AG08396 (cell line): ENCODE measurements at regions not wholly inside any gene's neighbourhood (a gene's known extent, or its start where the extent isn't known, plus 50 kb on each side); places are given as distances from the start of the nearest gene placed in this dataset.
"Not testable (repeated sequence)": the region's sequence is repeated elsewhere in the genome, so short reads cannot be mapped to it uniquely, and the experiment has no call there.

Experiments
- DNase-seq: peaks from one replicate; pipeline ENCODE4 v3.0.0; 2012; ENCODE audit warnings: low spot score, mixed read lengths

DNA sequence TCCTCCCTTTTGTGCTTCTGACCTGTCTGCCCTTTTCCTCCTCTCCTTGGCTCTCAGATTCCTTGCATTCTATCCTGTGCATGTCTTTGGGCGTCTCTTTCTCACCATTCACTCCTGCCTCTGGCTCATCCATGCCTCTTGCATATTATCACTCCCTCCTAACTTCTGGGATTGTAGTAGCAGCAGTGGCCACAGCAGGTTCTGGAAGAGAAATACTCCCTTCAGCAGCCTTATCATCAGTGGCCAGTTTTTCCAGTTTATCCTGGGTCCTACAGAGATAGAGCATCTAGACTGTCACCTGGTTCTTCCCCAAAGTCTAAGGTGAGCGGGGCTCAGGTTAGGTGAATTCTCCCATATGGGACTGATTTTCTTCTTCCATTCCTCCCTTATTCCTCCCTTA, 354.0 kb upstream of the CCL2 start:
- DNase-seq: no peak

DNA sequence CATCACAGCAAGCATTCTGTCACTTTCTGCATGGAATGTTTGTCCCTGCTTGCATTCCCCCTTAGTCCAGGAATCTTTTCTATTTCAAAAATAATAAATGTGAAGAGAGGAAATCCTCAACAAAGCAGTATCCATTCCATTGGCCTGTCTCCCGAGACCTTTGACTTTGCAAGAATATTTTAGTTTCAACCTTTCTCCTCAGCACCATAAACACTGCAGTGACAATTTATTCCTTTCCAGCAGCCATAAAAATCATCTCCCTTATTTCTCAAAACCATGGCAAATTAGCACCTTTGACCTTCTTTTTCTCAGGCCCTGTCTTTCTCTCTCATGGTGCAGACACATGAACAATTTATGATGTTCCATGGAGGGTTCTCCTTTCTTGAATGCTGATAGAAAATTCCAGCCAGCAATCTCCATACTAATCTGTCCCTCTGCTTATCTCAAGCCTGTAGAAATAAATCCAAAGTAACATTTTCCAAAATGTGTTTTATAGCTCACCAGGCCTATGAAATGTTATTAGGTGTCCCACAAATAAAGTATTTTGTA, 352.1 kb upstream of the CCL2 start:
- no peak for DNase-seq

GRCh38 chr17:33904476-33904875, 350.6 kb upstream of the CCL2 start:
- DNase-seq: no peak

DNA sequence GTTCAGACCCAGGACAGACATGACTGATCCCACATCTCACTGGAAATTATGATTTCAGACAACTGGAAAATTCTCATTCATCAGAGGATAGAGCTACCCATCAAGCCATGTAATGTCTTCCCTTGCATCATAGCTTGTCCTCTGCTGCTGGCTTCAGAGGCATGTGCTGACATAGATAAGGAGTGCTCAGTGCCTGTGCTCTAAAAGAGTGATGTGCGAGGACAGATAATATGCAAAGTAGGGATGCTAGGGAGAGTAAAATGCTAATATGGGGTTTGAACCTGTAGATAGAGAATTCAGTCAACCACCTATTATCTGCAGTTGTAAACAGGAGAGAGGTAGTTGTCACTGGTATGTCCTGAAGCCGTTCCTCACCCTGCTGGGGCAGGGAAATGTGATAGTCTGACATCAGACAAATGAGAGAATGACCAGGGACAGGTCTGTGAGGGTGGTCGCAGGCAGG, 349.7 kb upstream of the CCL2 start:
- no peak for DNase-seq

DNA sequence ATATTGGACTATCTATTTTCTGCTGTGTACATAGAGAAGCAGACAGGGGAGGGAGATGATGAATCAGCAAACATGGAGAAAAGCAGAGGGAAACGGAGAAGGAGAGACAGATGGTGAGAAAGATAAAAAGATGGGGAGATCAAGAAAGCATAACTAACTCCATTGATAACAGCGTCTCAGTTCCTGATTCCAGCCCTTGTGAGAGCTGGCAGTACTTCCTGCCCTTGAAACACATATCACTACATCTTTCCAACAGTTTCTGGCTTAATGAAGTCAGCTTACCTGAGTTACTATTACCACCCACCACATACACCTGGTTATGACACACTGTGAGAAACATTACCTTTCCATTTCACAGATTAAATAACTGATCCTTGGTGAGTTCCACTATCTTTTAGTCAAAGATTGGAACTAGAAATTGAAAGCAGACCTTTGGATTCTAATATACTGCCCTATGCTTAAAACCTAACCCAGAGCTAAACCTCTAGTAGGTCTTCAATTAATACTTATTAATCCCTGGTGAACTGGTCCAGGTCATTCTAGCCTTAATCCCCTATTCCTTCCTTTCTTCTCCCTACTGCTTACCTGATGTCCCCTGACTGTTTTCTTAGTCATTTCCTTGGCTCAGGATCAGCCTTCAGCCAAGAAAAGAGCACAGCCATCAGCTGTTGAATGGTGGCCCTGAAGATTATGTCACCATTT, 346.6 kb upstream of the CCL2 start:
- DNase-seq: no peak

DNA sequence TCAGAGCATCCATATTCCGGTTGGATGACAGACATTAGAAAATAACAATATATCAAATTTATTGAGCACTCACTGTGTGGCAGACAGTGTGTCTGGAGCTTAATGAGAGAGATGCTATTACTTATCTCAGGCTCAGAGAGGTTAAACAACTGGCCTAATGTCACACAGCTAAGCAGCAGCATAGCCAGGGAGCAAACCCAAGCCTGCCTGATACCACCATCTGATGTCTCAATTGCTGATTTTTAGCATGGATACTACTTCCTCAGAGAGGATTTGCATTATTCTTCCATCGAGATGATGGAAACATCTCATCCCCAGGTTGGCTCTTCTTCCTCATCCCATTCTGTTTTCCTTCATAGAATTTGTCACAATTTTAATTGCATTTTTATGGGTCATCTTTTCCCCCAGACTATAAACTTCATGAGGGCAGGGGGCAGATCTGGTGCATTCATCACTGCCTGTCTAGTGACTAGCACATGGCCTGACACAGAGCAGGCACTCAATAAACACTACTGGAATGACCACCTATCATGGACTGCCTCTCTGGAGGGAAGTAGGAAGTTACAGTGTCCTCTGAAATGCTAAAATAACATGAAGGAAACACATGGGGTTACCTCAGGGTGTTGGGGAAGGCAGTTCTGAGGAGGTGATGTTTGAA, 344.8 kb upstream of the CCL2 start:
- DNase-seq: no peak

- no peak for DNase-seq
Observed at GRCh38 chr17:33914125-33914524, 341.0 kb upstream of the CCL2 start.

GRCh38 chr17:33922971-33923370, 332.1 kb upstream of the CCL2 start:
- DNase-seq: no peak

GRCh38 chr17:33924104-33924503, 331.0 kb upstream of the CCL2 start:
- DNase-seq: no peak

DNA sequence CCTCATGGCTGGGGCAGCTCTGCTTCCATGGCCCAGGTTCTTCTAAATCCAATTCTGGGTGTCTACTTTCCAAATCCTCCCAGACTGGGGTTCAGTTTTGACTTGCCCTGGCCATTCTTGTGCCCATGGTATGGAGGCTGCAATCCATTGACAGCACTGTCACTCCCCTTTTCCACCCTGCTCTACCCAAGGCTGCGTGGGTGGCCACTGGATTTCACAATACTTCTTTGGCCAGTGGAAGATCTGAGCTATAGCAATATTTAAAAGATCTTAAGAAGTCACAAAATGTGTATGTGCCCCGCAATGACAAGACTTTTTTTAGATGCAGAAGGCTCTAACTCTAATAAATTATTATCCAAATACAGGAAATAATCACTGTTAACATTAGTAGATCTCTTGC, 329.4 kb upstream of the CCL2 start:
- DNase-seq: no peak

DNA sequence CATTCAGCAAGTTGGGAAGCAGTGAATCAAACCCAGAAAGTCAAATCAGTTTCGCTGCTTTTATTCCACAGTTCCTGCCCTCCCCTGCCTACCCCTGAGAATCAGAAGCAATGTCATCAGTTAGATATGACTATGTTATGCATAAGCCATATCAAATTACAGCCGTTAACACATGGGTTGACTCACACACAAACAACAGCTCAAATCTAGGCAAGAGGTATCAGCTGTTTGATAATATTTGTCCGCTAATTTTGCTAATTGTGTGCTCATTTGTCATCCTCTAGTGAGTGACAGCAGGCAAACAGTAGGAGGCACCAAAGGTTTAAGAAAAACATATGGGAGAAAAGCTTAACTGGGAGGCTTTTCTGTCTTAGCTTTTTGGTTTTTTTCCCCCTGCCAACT, 327.4 kb upstream of the CCL2 start:
- no peak for DNase-seq

DNA sequence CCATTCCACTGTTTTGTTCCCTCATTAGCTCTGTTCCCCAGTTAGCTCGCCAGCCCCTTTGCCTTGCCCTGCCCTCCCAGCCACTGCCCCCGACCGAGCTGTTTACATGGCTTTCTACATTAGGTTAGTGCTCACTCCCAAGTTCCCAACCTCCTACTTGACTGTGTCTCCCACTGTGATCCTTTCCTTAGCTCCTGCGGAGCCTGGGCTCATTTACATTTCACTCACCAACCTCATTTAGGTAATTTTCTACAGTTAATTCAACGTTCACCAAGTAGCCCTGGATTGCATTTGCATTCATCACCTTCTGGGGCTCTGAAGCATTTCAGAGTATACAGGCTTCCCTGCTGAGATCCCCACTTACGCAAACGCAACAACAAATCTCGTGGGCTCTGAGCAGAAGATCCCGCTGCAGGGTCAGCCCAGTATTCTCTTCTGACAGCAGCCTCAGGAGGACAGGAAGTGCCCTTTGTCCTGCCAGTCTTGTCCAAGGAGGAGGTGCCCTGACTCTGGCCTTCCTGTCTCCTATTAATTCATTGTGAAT, 325.8 kb upstream of the CCL2 start:
- DNase-seq: no peak

DNA sequence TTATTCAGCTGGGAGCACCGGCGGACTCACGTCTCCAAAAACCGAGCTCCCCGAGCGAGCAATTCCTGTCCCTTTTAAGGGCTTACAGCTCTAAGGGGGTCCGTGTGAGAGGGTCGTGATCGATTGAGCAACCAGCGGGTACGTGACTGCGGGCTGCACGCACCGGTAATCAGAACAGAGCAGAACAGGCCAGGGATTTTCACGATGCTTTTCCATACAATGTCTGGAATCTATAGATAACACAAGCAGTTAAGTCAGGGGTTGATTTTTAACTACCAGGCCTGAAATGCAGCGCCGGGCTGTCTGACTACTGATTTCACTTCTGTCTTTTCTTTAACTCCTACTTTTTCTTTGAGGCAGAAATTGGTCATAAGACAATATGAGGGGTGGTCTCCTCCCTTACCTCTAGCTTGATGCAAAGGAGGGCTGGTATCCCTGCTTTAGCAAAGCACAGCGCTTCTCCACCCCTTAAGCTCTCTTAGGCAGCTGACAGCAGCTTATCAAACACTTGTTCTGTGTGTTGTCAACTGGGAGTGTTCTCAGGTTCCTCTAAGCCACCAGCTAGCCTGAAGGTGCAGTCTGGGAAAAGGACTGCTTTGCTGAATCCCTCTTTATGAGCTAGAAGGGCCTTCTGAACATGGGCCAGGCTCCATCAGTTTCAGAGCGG, 323.8 kb upstream of the CCL2 start:
- not testable (repeated sequence) for DNase-seq

GRCh38 chr17:33932996-33933395, 322.1 kb upstream of the CCL2 start:
- DNase-seq: no peak

GRCh38 chr17:33933576-33933975, 321.5 kb upstream of the CCL2 start:
- no peak for DNase-seq

- no peak for DNase-seq
Observed at GRCh38 chr17:33934696-33935095, 320.4 kb upstream of the CCL2 start.

- DNase-seq: no peak
Observed at GRCh38 chr17:33935822-33936221, 319.3 kb upstream of the CCL2 start.

DNA sequence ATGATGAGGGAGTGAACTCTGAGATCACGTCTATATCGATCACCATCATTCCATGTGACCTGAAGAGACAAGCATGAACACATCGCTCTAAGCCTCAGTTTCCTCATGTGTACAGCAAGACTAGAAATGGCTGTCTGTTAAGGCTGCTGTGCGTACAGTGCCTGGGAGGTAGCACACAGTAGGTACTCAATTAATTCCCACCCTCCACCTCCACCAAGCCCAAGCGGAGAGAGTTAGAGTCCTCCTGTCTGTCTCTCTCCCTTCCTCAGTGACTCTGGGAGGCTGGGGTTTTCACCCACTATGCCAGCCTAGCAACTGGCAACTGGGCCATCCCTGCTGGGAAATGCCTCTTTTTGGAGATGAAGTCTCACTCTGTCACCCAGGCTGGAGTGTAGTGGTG, 318.3 kb upstream of the CCL2 start:
- no peak for DNase-seq

GRCh38 chr17:33939959-33940358, 315.1 kb upstream of the CCL2 start:
- no peak for DNase-seq

DNA sequence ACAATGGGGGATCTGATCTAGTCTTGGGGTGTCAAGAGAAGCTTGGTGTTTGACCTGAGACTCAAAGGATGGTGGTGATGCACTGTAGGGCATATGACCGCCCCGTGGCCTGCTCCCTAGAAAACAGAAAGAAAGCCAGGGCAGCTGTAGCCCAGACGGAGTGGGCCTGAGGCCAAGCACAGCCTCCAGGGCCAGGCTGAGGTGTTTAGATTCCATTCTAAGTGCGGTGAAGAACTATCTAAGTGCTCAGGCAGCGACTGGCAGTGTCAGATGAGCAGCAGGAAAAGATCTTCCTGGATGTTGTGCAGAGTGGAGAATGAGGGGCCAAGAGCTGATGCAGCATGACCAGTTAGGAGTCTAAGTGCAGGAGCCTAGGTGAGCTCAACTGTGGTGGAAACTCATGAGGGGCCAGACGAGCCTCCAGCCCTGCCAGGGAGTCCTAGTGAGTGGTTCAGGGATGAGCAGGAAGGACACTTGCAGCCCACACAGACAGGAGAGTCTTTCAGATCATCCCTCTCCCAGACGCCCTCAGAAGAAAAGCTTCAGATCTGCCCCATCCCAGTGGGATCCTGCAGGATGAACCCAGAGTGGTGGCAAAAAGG, 314.2 kb upstream of the CCL2 start:
- DNase-seq: no peak

- DNase-seq: no peak
Observed at GRCh38 chr17:33941744-33942143, 313.3 kb upstream of the CCL2 start.

DNA sequence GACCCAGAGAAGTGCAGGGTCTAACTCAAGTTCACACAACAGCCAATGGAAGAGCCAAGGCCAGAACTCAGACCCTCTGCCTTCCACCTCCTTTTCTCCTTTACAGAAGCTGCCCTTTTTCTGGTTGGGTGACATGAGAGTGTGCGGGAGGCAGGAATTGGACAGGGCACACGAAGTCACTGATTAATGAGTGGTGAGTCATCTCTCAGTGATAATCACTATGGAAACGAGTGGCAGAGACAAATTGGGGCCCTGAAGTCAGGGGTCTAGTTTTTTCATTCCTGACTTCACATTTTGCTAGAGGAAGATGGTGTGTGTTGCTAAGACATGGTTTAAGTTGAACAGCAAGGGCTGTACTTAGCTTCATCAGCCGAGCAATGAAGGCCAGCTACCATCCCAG, 312.7 kb upstream of the CCL2 start:
- no peak for DNase-seq
